ENCODE measurements at regions not wholly inside any gene's neighbourhood (a gene's known extent, or its start where the extent isn't known, plus 50 kb on each side); places are given as distances from the start of the nearest gene placed in this dataset.

DNA sequence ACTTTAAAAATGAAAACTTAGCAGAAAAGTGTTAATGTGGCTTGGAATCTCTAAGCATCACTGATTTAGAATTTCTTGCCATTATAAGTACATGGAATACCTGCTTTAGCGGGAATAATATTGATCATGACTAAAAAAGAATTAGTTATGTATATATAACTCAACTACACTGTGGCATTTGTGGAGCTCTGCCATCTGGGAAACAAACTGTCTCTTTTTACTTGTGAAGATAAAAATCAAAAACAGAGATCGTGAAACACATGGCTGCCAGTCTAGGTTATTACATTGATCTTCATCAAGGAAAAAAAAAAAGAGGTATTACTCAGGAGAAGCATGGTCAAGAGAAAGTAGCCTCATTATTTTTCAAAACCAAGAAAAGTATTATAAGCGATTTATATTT lies 287.4 kb downstream of the HTR1A start (continued):
- TF ChIP-seq ILF3 (IDR thresholded peaks at IDR 0.05; ENCODE audit: borderline replicate concordance) = no peak
- no peak for TF ChIP-seq MYBL2 (IDR thresholded peaks at IDR 0.05; ENCODE audit: low read depth)
- TF ChIP-seq MYBL2 (CRISPR knock-in tag; IDR thresholded peaks at IDR 0.05; ENCODE audit: borderline replicate concordance) = no peak
- TF ChIP-seq, protein P1, sequence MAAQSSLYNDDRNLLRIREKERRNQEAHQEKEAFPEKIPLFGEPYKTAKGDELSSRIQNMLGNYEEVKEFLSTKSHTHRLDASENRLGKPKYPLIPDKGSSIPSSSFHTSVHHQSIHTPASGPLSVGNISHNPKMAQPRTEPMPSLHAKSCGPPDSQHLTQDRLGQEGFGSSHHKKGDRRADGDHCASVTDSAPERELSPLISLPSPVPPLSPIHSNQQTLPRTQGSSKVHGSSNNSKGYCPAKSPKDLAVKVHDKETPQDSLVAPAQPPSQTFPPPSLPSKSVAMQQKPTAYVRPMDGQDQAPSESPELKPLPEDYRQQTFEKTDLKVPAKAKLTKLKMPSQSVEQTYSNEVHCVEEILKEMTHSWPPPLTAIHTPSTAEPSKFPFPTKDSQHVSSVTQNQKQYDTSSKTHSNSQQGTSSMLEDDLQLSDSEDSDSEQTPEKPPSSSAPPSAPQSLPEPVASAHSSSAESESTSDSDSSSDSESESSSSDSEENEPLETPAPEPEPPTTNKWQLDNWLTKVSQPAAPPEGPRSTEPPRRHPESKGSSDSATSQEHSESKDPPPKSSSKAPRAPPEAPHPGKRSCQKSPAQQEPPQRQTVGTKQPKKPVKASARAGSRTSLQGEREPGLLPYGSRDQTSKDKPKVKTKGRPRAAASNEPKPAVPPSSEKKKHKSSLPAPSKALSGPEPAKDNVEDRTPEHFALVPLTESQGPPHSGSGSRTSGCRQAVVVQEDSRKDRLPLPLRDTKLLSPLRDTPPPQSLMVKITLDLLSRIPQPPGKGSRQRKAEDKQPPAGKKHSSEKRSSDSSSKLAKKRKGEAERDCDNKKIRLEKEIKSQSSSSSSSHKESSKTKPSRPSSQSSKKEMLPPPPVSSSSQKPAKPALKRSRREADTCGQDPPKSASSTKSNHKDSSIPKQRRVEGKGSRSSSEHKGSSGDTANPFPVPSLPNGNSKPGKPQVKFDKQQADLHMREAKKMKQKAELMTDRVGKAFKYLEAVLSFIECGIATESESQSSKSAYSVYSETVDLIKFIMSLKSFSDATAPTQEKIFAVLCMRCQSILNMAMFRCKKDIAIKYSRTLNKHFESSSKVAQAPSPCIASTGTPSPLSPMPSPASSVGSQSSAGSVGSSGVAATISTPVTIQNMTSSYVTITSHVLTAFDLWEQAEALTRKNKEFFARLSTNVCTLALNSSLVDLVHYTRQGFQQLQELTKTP (IDR thresholded peaks at IDR 0.05; ENCODE audit: low read depth in 1 of 2, partially characterized antibody in 2 of 2) = no peak
- no peak for TF ChIP-seq ZNF785 (CRISPR knock-in tag; IDR thresholded peaks at IDR 0.05)

GRCh38 chr5:63655043-63655442 lies 307.2 kb downstream of the HTR1A start:
- DNase-seq (ENCODE audit: extremely low read depth in 1 of 4, low spot score in 3 of 4) (no peak), FAIRE-seq (no peak), ATAC-seq (no peak)
- Histone ChIP-seq H4K20me1 (replicated peaks; ENCODE audit: control insufficient read depth, insufficient read depth, low read length) (no peaks in the 10 kb centered on the region), H3K79me2 (ENCODE audit: control insufficient read depth, insufficient read depth, low read length) (no peaks in the 10 kb centered on the region), H3K27ac (ENCODE audit: extremely low read depth, low read depth, low read length) (no peak overlapping the region), H3K36me3 (ENCODE audit: control insufficient read depth, insufficient read depth, low read length) (no peaks in the 10 kb centered on the region), H3K9me1 (ENCODE audit: control insufficient read depth, insufficient read depth, low read length) (no peaks in the 10 kb centered on the region), H2AFZ (ENCODE audit: low read depth, low read length) (no peak overlapping the region), H3K4me2 (ENCODE audit: insufficient read depth, low read length) (no peak overlapping the region), H3K4me3 (no peak overlapping the region), H3K27me3 (ENCODE audit: control insufficient read depth in 2 of 2, insufficient read depth in 2 of 2, low read length in 2 of 2) (no peaks in the 10 kb centered on the region), H3K9me3 (replicated peaks; ENCODE audit: control insufficient read depth, insufficient read depth, low read depth, low read length) (no peaks in the 10 kb centered on the region; the same call in 1 of the 2 replicates), H3K9ac (ENCODE audit: insufficient read depth in 1 of 2, low read depth in 2 of 2, low read length in 2 of 2) (no peak overlapping the region), H3K4me1 (replicated peaks in 1 of 2; ENCODE audit: control insufficient read depth in 2 of 2, insufficient read depth in 2 of 2, low read length in 2 of 2) (no peaks in the 10 kb centered on the region)
- intact Hi-C loops (cut with micrococcal nuclease) = no loop called here
- POLR2A ChIA-PET = no interaction called here
- in situ Hi-C loops (cut with MboI) = no loop called here
- CTCF ChIA-PET (ENCODE audit: low intra/inter-chr PET ratio) = no interaction called here
- no TSS peak for BruUV-seq (replicated peaks)
- 0% methylated on average over 1 of the region's 1 CpG for WGBS (ENCODE audit: insufficient coverage, low coverage, missing lambda C conversion rate)
- TF ChIP-seq KDM4B (IDR thresholded peaks at IDR 0.05; ENCODE audit: borderline replicate concordance in 2 of 2, low read depth in 1 of 2) (no peak), MED1 (CRISPR knock-in tag; IDR thresholded peaks at IDR 0.05; ENCODE audit: borderline replicate concordance) (no peak), ZNF41 (CRISPR knock-in tag; conservative IDR thresholded peaks at IDR 0.05) (no peak), ZNF740 (CRISPR knock-in tag; IDR thresholded peaks at IDR 0.05) (no peak), ZNF740 (tag; IDR thresholded peaks at IDR 0.05) (no peak), ARNT (IDR thresholded peaks at IDR 0.05) (no peak), POLR2AphosphoS5 (IDR thresholded peaks at IDR 0.05; ENCODE audit: control insufficient read depth, insufficient read depth, low read depth, low read length) (no peak), NCOR1 (IDR thresholded peaks at IDR 0.05) (no peak), FOXO4 (CRISPR knock-in tag; IDR thresholded peaks at IDR 0.05) (no peak), NUFIP1 (IDR thresholded peaks at IDR 0.05; ENCODE audit: partially characterized antibody) (no peak), ATF1 (CRISPR knock-in tag; IDR thresholded peaks at IDR 0.05) (no peak), ATF1 (tag; IDR thresholded peaks at IDR 0.05) (no peak), ZNF197 (CRISPR knock-in tag; IDR thresholded peaks at IDR 0.05; ENCODE audit: low read depth) (no peak)

All from K562 (cell line).